GM12878 (cell line): ENCODE measurements at regions not wholly inside any gene's neighbourhood (a gene's known extent, or its start where the extent isn't known, plus 50 kb on each side); places are given as distances from the start of the nearest gene placed in this dataset.
A peak's percentile ranks its signal among the peaks of the same experiment; 100 is the strongest.

Source experiments
- ATAC-seq: fragments of 200-7000 bp; cut with Tn5 transposase; 3 replicates; pipeline ENCODE4 v1.9.1; 2020; ENCODE audit warnings: mild to moderate bottlenecking, moderate library complexity
- BruUV-seq: library from RNA; stranded (reverse); fragments of 400-500 nt; replicated peaks from 2 replicates; lab custom pipeline; 2021; lab: Mats Ljungman, UMichigan
- CTCF ChIA-PET: fragments of 300-600 bp; sonication (Branson Sonifier 250); formaldehyde crosslinking; extraction: SDS; loops from one replicate; lab custom pipeline; 2021; ENCODE audit warnings: inconsistent platforms; lab: Yijun Ruan, JAX
- POLR2A ChIA-PET: fragments of 350-600 bp; formaldehyde crosslinking; extraction: SDS; loops from one replicate; lab custom pipeline; 2021; ENCODE audit warnings: inconsistent platforms; lab: Charles Lee
- RAD21 ChIA-PET: fragments of 300-600 bp; sonication (Branson Sonifier 250); formaldehyde crosslinking; loops from one replicate; lab custom pipeline; 2023; ENCODE audit warnings: antibody characterized with exemption; ENCODE audit not compliant: unreplicated experiment; lab: Charles Lee
- SMC1A ChIA-PET: fragments of 300-600 bp; sonication (Branson Sonifier 250); formaldehyde crosslinking; loops from one replicate; lab custom pipeline; 2023; ENCODE audit not compliant: unreplicated experiment, uncharacterized antibody; lab: Charles Lee
- DNase-seq: peaks from one replicate; pipeline ENCODE4 v3.0.0-alpha.2; 2011; ENCODE audit warnings: low read depth, low spot score
- FAIRE-seq: peaks from 3 replicates; lab custom pipeline; 2011; peaks lifted over from hg19 to GRCh38; lab: Jason Lieb, UNC
- H2AFZ ChIP-seq: 2 replicates; pipeline ENCODE4 v1.6.0; 2011; ENCODE audit warnings: low read depth, low read length, control low read depth; ENCODE audit not compliant: control insufficient read depth
- H3K27ac ChIP-seq: 2 replicates; pipeline ENCODE4 v1.5.1; 2011; ENCODE audit warnings: control low read depth; ENCODE audit not compliant: control insufficient read depth, insufficient read depth
- H3K27me3 ChIP-seq, 2 experiments: replicated peaks in 1 of 2; 2 replicates each; pipeline versions ENCODE4 v1.6.0 to v1.6.1; 2011; ENCODE audit warnings: low read length in 1 of 2; ENCODE audit not compliant: control insufficient read depth in 2 of 2, insufficient read depth in 2 of 2
- H3K36me3 ChIP-seq, 2 experiments: 2 replicates each; pipeline ENCODE4 v1.5.1; 2011; ENCODE audit warnings: low read length in 1 of 2; ENCODE audit not compliant: control insufficient read depth in 2 of 2, insufficient read depth in 2 of 2
- H3K4me1 ChIP-seq: 2 replicates; pipeline ENCODE4 v1.6.1; 2011; ENCODE audit warnings: mild to moderate bottlenecking, low read length, moderate library complexity, mixed read lengths; ENCODE audit not compliant: control insufficient read depth, insufficient read depth
- H3K4me2 ChIP-seq: 2 replicates; pipeline ENCODE4 v1.6.0; 2011; ENCODE audit warnings: control low read depth; ENCODE audit not compliant: control insufficient read depth, insufficient read depth
- H3K4me3 ChIP-seq: fragments of 200-600 bp; sonication (generic); 2 replicates; pipeline ENCODE4 v1.5.1; 2016
- H3K79me2 ChIP-seq: 2 replicates; pipeline ENCODE4 v1.6.0; 2011; ENCODE audit warnings: low read length; ENCODE audit not compliant: control insufficient read depth, insufficient read depth
- H3K9ac ChIP-seq: 2 replicates; pipeline ENCODE4 v1.8.0; 2011; ENCODE audit warnings: low read length, control low read depth, mixed read lengths; ENCODE audit not compliant: control insufficient read depth, insufficient read depth
- H3K9me3 ChIP-seq: replicated peaks from 3 replicates; pipeline ENCODE4 v1.5.1; 2011; ENCODE audit warnings: mild to moderate bottlenecking, low read length; ENCODE audit not compliant: control insufficient read depth, insufficient read depth
- H4K20me1 ChIP-seq: 2 replicates; pipeline ENCODE4 v1.6.0; 2011; ENCODE audit not compliant: control insufficient read depth, insufficient read depth
- CBX3 ChIP-seq: fragments of 200-600 bp; sonication (generic); IDR thresholded peaks from 2 replicates; pipeline ENCODE4 v1.6.1; 2016; ENCODE audit warnings: low read depth, borderline replicate concordance
- CBX5 ChIP-seq: sonication (generic); IDR thresholded peaks from 2 replicates; pipeline ENCODE4 v1.6.1; 2016; ENCODE audit warnings: low read depth, moderate library complexity, mild to moderate bottlenecking, inconsistent platforms
- ESRRA ChIP-seq: IDR thresholded peaks from 2 replicates; pipeline ENCODE4 v1.6.1; 2012; ENCODE audit warnings: mild to moderate bottlenecking, low read length, improper control_type of control experiment
- FOXK2 ChIP-seq: fragments of 450-650 bp; IDR thresholded peaks from 2 replicates; pipeline ENCODE4 v1.6.1; 2017; ENCODE audit warnings: mild to moderate bottlenecking, moderate library complexity
- IRF3 ChIP-seq: fragments of 450-650 bp; IDR thresholded peaks from 2 replicates; pipeline ENCODE4 v1.6.1; 2014; ENCODE audit warnings: mild to moderate bottlenecking
- POLR2AphosphoS2 ChIP-seq: IDR thresholded peaks from 2 replicates; pipeline ENCODE4 v1.6.1; 2011; ENCODE audit warnings: low read depth, mild to moderate bottlenecking, low read length, improper control_type of control experiment, moderate library complexity
- RAD21 ChIP-seq: IDR thresholded peaks from 2 replicates; pipeline ENCODE4 v1.6.1; 2011; ENCODE audit warnings: mild to moderate bottlenecking, low read depth, low read length, moderate library complexity; ENCODE audit not compliant: insufficient read depth
- SRF ChIP-seq, 2 experiments: IDR thresholded peaks; 2 replicates each; pipeline ENCODE4 v1.6.1; 2011; ENCODE audit warnings: low read depth in 2 of 2, low read length in 2 of 2, mild to moderate bottlenecking in 1 of 2, moderate library complexity in 1 of 2
- WGBS: methylation state at CpG from one replicate; pipeline ENCODE4 v1.1.6; 2016; ENCODE audit warnings: low lambda C conversion rate; ENCODE audit not compliant: insufficient replicate concordance, insufficient coverage; ENCODE audit errors: missing lambda C conversion rate; 5-methylcytosine and 5-hydroxymethylcytosine counted together
- in situ Hi-C: fragments of 300-500 bp; cut with MboI; formaldehyde crosslinking; loops from 9 replicates; pipeline ENCODE4 v1.14.3; 2018; ENCODE audit warnings: mixed read lengths
- intact Hi-C: fragments of 100-400 bp; cut with micrococcal nuclease; formaldehyde crosslinking; loops from one replicate; pipeline ENCODE4 v1.14.2; 2022; ENCODE audit not compliant: unreplicated experiment

DNA sequence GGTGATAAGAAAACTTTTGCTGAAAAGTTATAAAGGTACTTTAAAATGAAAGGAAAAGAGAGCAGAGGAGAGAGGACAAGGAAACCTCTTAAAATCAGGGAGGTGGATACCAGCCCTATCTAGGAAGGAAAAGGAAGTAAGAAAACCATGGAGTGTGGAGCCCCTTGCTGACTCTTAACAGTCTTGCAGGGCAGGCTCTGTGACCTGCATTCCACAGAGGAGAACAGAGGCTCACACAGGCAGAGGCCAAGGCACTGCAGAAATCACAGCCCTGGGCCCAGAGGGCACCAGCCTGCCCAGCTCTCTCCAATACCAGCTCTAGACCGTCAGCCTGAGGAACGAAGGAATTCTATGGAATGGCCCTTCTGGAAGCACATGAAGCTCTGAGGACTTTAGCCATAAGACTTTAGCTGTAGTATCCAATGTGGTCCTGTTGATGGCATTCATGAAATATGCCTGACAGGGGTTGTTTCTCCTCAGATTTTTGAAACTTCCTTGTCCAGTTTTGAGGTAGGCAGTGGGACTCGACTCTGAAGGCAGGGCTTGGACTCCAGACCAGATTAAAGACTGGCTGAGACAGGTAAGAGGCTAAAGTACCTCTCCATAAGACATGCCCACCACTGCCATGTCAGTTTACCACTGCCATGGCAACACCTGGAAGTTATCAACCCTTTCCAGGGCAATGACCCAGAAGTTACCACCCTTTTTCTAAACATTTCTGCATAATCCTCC is 216.3 kb downstream of the ANAPC1 start:
- CTCF ChIA-PET = no interaction called here
- H3K9ac ChIP-seq = no peak overlapping the region
- no peaks in the 10 kb centered on the region; the same call in 2 of the 3 replicates for H3K9me3 ChIP-seq
- no peak overlapping the region for H3K4me2 ChIP-seq
- no peak overlapping the region for H3K4me3 ChIP-seq
- POLR2A ChIA-PET = no interaction called here
- RAD21 ChIA-PET = no interaction called here
- SMC1A ChIA-PET = interaction anchor here (1.1 kb wide), 1 partner anchor 18 kb away, joined by 3 read pairs; no protein-coding TSS in a partner anchor
- H3K36me3 ChIP-seq = no peaks in the 10 kb centered on the region
- no peak for FAIRE-seq
- no peaks in the 10 kb centered on the region; the same call in 1 of the 2 replicates for H4K20me1 ChIP-seq
- intact Hi-C loops (no loop called here), in situ Hi-C loops (no loop called here)
- no peak for DNase-seq
- H3K4me1 ChIP-seq = peaks cover 9% of the 10 kb centered on the region
- no peak for ATAC-seq
- H3K27ac ChIP-seq = no peak overlapping the region
- peak; percentile 35; the same call in 1 of the 2 replicates for TF ChIP-seq RAD21
- TF ChIP-seq CBX3 = no peak
- H3K27me3 ChIP-seq = peaks cover 0 to 5% of the 10 kb centered on the region in 2 experiments; a peak in 1 of 4 replicates
- H2AFZ ChIP-seq = no peak overlapping the region
- BruUV-seq = no TSS peak
- H3K79me2 ChIP-seq = no peaks in the 10 kb centered on the region
- 0% methylated on average over 3 of the region's 3 CpGs for WGBS

- Histone ChIP-seq H3K4me2 (no peak overlapping the region), H3K27ac (no peak overlapping the region), H3K27me3 (peaks cover 0 to 5% of the 10 kb centered on the region in 2 experiments; a peak in 1 of 4 replicates), H2AFZ (no peak overlapping the region), H4K20me1 (no peaks in the 10 kb centered on the region; the same call in 1 of the 2 replicates), H3K36me3 (no peaks in the 10 kb centered on the region)
- intact Hi-C loops = no loop called here
- DNase-seq (no peak), ATAC-seq (no peak)
- SMC1A ChIA-PET = interaction anchor here (1.1 kb wide), 1 partner anchor 17 kb away, joined by 3 read pairs; no protein-coding TSS in a partner anchor
- RAD21 ChIA-PET = no interaction called here
- TF ChIP-seq FOXK2 = no peak
- no peak for TF ChIP-seq SRF (IDR thresholded peaks at IDR 0.05; ENCODE audit: low read depth in 2 of 2, low read length in 2 of 2)
- TF ChIP-seq POLR2AphosphoS2 = no peak
- no peak for TF ChIP-seq ESRRA
- TF ChIP-seq CBX5 = no peak
- no peak for TF ChIP-seq IRF3
- TF ChIP-seq, all 136 proteins: peak for 0
- WGBS = 57% methylated on average over 4 of the region's 4 CpGs
- no peaks in the 10 kb centered on the region for H3K79me2 ChIP-seq
- FAIRE-seq = no peak
- in situ Hi-C loops = no loop called here
- no peak overlapping the region for H3K9ac ChIP-seq
- H3K4me1 ChIP-seq = peaks cover 4% of the 10 kb centered on the region
- H3K9me3 ChIP-seq = no peaks in the 10 kb centered on the region; the same call in 2 of the 3 replicates
- H3K4me3 ChIP-seq = no peak overlapping the region
- BruUV-seq = no TSS peak
- ChIA-PET POLR2A (no interaction called here), CTCF (no interaction called here)
These were observed 215.7 kb downstream of the ANAPC1 start for GRCh38 chr2:111668274-111668616.
